ENCODE measurements at regions not wholly inside any gene's neighbourhood (a gene's known extent, or its start where the extent isn't known, plus 50 kb on each side); places are given as distances from the start of the nearest gene placed in this dataset.

- Histone ChIP-seq H3K4me1 (no peaks in the 10 kb centered on the region), H3K9me3 (peaks cover 0 to 60% (median 15%) of the 10 kb centered on the region in 3 donors), H3K27me3 (peaks cover 0 to 3% of the 10 kb centered on the region in 2 donors), H3K36me3 (no peaks in the 10 kb centered on the region), H3K27ac (no peak overlapping the region), H3K4me3 (no peak overlapping the region)
- TF ChIP-seq, protein P1, sequence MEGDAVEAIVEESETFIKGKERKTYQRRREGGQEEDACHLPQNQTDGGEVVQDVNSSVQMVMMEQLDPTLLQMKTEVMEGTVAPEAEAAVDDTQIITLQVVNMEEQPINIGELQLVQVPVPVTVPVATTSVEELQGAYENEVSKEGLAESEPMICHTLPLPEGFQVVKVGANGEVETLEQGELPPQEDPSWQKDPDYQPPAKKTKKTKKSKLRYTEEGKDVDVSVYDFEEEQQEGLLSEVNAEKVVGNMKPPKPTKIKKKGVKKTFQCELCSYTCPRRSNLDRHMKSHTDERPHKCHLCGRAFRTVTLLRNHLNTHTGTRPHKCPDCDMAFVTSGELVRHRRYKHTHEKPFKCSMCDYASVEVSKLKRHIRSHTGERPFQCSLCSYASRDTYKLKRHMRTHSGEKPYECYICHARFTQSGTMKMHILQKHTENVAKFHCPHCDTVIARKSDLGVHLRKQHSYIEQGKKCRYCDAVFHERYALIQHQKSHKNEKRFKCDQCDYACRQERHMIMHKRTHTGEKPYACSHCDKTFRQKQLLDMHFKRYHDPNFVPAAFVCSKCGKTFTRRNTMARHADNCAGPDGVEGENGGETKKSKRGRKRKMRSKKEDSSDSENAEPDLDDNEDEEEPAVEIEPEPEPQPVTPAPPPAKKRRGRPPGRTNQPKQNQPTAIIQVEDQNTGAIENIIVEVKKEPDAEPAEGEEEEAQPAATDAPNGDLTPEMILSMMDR (IDR thresholded peaks at IDR 0.05) = no peak
- DNase-seq = peak; percentile 15 to 49
- intact Hi-C loops (cut with DNase I; ENCODE audit: low total_unique reads) = no loop called here
Observed at GRCh38 chr12:34397591-34398365, 375.5 kb downstream of the ALG10 start.

DNA sequence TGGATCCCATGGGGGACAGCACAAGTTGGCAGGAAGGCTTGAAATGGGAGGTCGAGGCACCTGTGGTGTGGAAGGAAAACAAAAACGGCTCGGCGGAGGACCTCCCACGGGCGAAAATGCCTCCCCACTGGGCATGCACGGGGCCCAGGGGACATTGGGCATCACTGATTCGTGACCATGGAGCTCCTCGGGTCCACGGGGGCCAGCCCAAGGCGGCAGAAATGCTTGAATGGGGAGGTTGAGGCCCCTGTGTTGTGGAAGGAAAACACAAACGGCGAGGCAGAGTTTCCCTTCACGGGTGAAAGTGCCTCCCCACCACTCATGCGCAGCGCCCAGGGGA lies 376.0 kb downstream of the ALG10 start:
- Histone ChIP-seq H3K4me3 (no peak overlapping the region), H3K4me1 (no peaks in the 10 kb centered on the region), H3K9me3 (peaks cover 0 to 61% (median 15%) of the 10 kb centered on the region in 3 donors), H3K27ac (no peak overlapping the region), H3K36me3 (no peaks in the 10 kb centered on the region), H3K27me3 (peaks cover 0 to 3% of the 10 kb centered on the region in 2 donors)
- intact Hi-C loops (cut with DNase I; ENCODE audit: low total_unique reads) = no loop called here
- TF ChIP-seq, protein P1 (IDR thresholded peaks at IDR 0.05) = no peak
- peak; percentile 5 to 49 for DNase-seq

- Histone ChIP-seq H3K27ac (no peak overlapping the region), H3K27me3 (peaks cover 0 to 3% of the 10 kb centered on the region in 2 donors), H3K4me3 (no peak overlapping the region), H3K36me3 (no peaks in the 10 kb centered on the region), H3K4me1 (no peaks in the 10 kb centered on the region), H3K9me3 (peaks cover 0 to 61% (median 15%) of the 10 kb centered on the region in 3 donors)
- TF ChIP-seq, protein P1 (IDR thresholded peaks at IDR 0.05) = no peak
- DNase-seq = peak; percentile 9 to 57
- intact Hi-C loops (cut with DNase I; ENCODE audit: low total_unique reads) = no loop called here
Observed at GRCh38 chr12:34398706-34399630, 376.7 kb downstream of the ALG10 start.

DNA sequence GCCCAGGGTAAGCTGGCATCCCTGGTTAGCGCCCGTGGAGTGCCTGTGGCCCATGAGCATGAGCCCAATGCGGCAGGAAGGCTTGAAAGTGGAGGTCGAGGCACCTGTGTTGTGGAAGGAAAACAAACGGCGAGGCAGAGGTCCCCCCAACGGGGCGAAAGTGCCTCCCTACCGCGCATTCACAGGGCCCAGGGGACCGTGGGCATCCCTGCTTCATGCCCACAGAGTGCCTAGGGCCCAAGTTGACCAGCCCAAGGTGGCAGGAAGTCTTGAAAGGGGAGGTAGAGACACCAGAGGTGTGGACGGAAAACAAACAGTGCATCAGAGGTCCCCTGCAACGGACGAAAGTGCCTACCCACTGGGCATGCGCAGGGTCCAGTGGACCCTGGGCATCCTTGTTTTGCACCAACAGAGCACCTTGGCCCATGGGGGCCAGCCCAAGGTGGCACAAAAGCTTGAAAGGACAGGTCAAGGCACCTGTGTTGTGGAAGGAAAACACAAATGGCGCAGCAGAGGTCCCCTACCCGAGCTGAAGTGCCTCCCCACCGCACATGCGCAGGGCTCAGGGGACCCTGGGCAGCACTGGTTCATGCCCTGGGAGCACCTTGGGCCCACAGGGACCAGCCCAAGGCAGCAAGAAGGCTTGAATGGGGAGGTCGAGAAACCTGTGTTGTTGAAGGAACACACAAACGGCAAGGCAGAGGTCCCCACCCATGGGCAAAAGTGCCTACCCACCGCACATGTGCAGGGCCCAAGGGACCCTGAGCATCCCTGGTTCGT lies 377.5 kb downstream of the ALG10 start:
- intact Hi-C loops (cut with DNase I; ENCODE audit: low total_unique reads) = no loop called here
- Histone ChIP-seq H3K27ac (no peak overlapping the region), H3K4me1 (no peaks in the 10 kb centered on the region), H3K27me3 (peaks cover 0 to 3% of the 10 kb centered on the region in 2 donors), H3K9me3 (peaks cover 0 to 61% (median 18%) of the 10 kb centered on the region in 3 donors), H3K36me3 (no peaks in the 10 kb centered on the region), H3K4me3 (no peak overlapping the region)
- TF ChIP-seq, protein P1 (IDR thresholded peaks at IDR 0.05) = no peak
- DNase-seq = peak; percentile 9 to 34

- no peaks in the 10 kb centered on the region for H3K36me3 ChIP-seq
- peak; percentile 15 to 49 for DNase-seq
- H3K9me3 ChIP-seq = peaks cover 0 to 61% (median 25%) of the 10 kb centered on the region in 3 donors
- H3K4me1 ChIP-seq = no peaks in the 10 kb centered on the region
- peaks cover 0 to 3% of the 10 kb centered on the region in 2 donors for H3K27me3 ChIP-seq
- TF ChIP-seq, protein P1 (IDR thresholded peaks at IDR 0.05) = no peak
- no peak overlapping the region for H3K27ac ChIP-seq
- intact Hi-C loops (cut with DNase I; ENCODE audit: low total_unique reads) = no loop called here
- H3K4me3 ChIP-seq = no peak overlapping the region
Observed at GRCh38 chr12:34400411-34400881, 378.1 kb downstream of the ALG10 start.

All from tibial artery (tissue), 4 donors.